GM18519 (cell line): ENCODE measurements at regions not wholly inside any gene's neighbourhood (a gene's known extent, or its start where the extent isn't known, plus 50 kb on each side); places are given as distances from the start of the nearest gene placed in this dataset.
"Not testable (repeated sequence)": the region's sequence is repeated elsewhere in the genome, so short reads cannot be mapped to it uniquely, and the experiment has no call there.

Experiments
- ATAC-seq: cut with Tn5 transposase; IDR thresholded peaks from one replicate; pipeline ENCODE4 v1.9.1; 2021; ENCODE audit warnings: mild to moderate bottlenecking, moderate library complexity; ENCODE audit not compliant: unreplicated experiment, low FRiP score

DNA sequence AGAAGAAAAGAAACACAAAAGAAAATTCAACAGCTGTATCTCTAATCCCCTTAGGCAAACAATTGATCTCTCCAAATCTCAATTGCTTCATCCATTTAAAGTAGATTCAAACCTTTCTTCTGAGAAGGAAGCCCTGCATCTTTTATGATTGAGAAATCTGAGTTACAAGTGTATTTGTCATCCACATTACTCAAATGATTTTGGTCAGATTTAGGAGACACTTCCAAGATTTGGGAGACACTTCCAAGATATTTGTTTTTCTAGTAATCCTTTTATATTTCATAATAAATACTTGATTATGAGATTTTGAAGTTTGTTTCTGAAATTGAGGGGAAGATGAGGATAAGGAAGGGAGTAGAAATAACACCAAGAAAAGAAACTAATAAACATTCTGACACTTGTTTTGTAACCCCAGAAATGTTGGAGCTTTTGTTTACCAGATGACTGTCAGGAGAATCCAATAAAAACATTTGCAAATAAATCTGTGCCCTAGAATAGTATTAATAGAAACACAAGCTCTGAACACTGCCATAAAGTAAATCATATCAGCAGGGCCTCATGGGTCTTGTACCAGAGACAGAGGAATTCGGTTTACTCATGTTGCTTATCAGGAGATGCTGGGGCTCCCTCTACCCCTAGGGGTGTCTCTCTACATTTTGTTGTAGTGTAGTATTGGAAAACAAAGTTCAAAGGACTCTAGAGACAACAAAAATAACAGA lies 314.3 kb upstream of the NT5E start:
- ATAC-seq: no peak

- no peak for ATAC-seq
These were observed 315.7 kb upstream of the NT5E start for GRCh38 chr6:85134172-85134571.

DNA sequence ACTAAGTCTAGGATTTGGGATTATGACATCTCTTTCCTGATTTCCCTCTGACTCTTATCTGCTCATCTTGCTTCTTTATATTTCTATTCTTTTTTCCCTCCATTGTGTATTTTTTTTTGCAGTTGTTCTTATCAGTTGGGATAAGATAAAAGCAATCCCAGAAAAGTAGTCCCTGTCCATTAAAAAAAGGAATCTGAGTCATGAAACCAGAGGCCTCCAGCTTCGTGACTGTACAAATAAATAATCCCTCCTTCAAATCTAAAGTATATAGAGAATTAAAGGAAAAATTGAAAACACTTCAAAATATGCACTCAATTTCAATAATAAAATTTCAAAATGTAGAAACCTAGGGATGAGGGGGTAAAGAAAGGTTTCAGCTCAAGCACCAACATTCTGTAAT lies 317.8 kb upstream of the NT5E start:
- no peak for ATAC-seq

DNA sequence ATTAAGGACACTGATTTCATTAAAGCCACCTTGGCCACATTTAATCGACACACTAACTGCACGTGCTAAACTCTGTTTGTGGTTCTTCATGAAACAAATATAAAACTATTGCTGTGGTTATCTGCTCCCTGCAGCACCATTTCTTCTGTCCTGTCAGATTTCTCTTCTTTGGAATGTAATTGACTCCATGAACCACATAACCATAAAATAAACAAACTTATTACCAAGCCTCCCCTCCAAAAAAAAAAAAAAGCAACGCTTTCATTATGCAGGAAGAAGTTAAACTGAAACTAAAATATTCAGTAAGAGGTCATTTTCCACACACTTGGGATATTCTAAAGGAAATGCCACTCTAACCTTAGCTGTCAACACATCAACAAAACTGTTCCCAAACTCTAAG lies 319.1 kb upstream of the NT5E start:
- ATAC-seq: no peak

GRCh38 chr6:85129881-85130280 lies 320.0 kb upstream of the NT5E start:
- ATAC-seq: no peak

DNA sequence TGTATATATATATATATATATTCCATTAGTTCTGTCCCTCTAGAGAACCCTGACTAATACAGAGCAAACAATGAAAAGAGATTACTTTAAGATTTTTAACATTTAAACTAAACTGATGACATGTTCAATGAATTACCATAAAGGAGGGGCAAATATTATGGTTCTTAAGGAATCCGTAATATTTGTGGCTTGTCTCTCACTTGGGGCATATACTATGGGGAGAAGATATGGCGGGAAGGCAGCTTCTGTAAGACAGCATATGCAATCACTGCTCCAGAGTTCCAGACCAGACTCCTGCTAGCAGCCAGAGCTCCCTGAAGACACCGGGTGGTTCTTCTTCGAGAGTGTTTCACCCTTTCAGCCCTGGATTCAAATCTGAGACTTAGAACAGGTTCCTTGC lies 321.1 kb upstream of the NT5E start:
- no peak for ATAC-seq

- not testable (repeated sequence) for ATAC-seq
These were observed 321.6 kb upstream of the NT5E start for GRCh38 chr6:85128256-85128655.

- no peak for ATAC-seq
These were observed 322.1 kb upstream of the NT5E start for GRCh38 chr6:85127696-85128243.

- ATAC-seq: no peak
These were observed 322.8 kb upstream of the NT5E start for GRCh38 chr6:85127168-85127498.

- ATAC-seq: peak; percentile 67
These were observed 323.3 kb upstream of the NT5E start for GRCh38 chr6:85126485-85127167.

DNA sequence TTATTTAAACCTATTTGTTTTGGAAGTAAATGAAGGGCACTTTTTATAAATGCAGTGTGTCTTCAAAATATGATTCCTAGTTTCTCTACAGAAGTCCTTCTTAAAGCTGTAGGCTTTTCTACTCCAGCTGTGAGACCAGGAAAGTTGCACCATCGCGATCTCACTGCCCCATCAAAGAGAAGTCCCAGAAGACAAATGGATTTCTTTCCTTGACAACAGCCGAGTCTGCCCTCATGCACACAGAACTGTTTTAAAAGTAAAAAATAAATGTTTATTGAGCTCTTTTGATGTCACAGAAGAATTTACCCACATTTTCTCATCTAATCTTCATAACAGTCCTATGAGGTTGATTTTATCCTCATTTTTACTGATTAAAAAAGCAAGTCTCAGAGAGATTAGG lies 324.4 kb upstream of the NT5E start:
- ATAC-seq: no peak

DNA sequence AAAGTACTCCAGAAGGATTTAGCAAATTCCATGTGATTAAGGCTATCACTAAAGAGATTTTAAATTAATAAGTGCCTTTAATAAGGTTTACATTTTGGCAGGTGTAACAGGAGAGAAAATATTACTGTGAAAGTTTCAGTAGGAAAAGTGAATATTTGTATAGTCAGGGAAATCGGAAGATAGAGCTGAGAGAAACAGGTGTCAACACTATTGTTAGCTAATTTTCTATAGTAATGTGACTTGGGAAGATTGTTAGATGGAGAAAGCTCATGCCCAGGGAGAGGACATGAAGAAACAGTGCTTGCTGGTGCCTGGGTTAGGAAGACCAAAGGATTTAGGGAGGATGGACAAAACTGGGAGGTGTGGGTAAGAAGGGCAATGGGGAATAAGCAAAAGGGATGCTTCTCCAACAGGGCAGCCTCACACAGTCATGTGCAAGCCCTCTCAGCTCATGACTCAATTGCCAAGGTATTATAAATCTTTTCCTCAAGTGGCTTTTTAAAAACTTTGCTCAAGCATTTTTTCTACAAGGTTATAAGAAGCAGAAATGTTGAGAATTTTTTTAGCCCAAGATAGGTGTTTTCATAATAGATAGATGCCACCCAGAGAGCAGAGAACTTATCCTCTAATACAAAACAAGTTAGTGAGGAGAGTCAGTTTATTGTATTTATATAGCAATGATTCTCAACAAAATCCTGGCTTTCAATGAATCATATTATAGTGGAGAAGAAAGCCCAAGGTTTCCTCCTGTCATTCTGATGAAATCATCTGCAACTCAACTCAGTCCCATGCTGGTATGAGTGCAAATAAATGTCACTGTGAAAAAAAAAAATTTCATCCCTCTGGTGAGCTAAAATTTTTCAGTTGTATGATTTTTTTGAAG lies 325.2 kb upstream of the NT5E start:
- no peak for ATAC-seq

DNA sequence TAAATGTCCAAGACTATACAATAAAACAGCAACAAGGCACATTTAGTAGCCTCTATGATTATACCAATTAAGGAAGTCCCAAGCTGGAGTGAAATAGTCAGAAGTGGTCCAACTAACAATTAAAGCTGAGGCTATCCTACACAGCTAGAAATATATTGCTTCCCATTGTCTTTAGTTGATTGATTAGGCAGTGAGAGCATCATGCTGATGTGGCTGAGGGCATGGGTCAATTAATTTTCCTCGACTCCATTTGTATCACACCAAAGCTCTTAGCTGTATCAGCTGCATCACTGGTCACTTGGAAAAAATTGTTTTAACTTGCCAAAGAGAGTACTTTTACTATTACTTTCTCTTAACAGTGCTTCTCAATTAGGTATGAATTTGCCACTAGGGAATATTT lies 328.7 kb upstream of the NT5E start:
- no peak for ATAC-seq

DNA sequence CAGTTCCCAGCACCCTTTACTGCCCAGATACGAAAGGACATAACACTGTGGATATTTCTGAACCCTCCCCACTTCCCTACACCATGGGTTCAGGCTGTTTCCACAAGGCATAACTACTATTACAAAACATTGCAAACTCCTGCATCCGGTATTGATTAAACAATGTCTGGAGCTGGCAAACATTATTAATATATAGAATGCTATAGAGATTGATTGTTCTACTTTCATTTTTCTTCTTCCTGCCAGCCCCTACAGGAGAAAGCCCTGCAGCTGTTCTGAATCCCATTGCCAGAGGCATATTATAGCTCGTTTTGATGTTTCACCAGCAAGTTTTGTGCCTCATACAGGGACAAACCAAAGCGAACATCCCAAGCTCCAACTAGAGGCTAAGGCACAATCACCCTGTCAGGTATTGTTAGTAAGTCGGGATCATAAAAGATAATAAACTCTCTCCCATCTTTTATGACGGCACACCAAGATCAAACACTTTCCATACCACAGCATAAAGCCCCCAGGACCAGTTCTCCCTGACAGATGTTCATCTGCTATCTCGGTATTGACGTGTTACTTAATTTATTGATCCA lies 331.1 kb upstream of the NT5E start:
- ATAC-seq: no peak

DNA sequence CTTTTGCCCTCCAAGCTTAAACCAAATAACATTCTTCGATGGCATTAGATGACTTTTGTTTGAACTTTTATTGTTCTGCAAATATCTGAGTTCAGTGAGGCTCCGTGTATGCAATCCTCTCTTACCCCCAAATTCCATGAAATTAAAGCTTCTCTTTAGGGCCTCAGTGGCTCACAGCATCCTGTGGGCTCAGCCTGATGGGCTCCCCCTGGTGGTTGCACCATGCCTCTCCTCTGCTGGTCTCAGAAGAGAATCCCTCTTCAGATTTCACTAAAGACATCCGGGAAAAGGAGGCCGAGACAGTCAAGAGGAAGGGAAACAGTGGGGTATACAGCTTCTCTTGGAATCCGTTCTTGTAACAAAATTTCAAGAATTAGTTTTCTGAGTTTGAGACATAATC lies 331.6 kb upstream of the NT5E start:
- no peak for ATAC-seq

DNA sequence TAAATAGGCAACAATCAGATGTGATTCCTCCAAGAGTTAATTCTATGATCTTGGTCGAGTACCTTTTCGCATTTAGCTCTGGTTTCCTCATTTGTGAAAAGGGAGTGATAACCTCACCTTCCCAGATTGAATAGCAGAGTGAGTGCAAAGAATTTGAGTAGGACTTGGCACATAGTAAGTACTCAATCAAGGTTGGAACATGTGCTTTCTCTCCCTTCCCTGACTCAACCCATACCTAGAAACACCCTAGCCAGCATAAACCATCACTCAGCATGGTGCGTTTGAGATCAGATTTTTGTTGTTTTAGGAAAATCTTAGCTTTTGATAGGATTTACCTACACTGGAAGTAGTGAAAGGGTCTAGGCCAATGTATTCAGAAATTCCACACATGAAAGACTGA lies 333.4 kb upstream of the NT5E start:
- ATAC-seq: no peak

DNA sequence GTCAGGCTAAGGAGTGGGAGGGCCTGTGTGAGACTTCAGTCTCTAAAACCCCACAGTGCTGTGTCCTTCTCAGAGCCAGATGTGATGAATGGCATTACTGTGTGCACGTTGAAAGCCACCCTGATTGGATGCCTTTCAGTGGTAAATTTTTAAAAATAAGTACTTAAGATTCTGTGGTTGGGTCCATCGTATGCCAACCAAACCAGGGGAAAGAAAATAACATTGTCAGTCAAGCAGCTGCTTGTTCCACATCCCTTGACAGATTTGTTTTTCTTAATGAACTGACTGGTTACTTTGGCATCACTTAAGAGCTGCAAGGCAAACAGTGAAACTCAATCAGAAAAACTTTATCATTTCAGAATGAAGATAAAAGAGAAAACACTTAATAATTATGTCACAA lies 334.0 kb upstream of the NT5E start:
- no peak for ATAC-seq

GRCh38 chr6:85115376-85115775 lies 334.5 kb upstream of the NT5E start:
- ATAC-seq: no peak

DNA sequence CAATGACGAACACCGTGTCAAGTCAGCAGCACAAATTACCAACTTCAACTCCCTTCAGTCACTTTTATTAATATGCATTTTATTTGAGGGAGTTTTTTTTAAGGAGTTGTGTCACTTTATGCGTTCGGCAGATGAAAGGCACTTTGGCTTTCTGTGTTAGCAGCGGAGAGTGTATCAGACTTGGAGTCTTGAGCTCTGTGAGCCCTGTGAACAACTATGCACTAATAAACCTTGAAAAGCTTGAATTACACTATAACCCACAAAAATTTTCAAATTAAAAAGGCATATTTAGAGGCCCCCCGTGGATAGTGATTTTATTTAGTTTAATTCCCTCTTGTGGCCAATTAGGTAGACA lies 335.3 kb upstream of the NT5E start:
- no peak for ATAC-seq

GRCh38 chr6:85113934-85114580 lies 335.8 kb upstream of the NT5E start:
- ATAC-seq: no peak
